Transverse colon (tissue), 4 donors: ENCODE measurements at regions not wholly inside any gene's neighbourhood (a gene's known extent, or its start where the extent isn't known, plus 50 kb on each side); places are given as distances from the start of the nearest gene placed in this dataset.

Source experiments
- EP300 ChIP-seq: sonication (generic); formaldehyde crosslinking; IDR thresholded peaks from one replicate; pipeline ENCODE4 v1.6.1; 2017; ENCODE audit warnings: antibody characterized with exemption, low read depth
- POLR2A ChIP-seq: fragments of 450-650 bp; IDR thresholded peaks from one replicate; pipeline ENCODE4 v1.6.1; 2016; ENCODE audit warnings: antibody characterized with exemption, mild to moderate bottlenecking, moderate library complexity
- POLR2AphosphoS5 ChIP-seq, 3 donors: sonication (generic); formaldehyde crosslinking; IDR thresholded peaks; one replicate each; pipeline ENCODE4 v1.6.1; 2016; ENCODE audit warnings: antibody characterized with exemption in 3 of 3
- TF ChIP-seq, protein P1 (sequence below), 5 experiments: fragments of 200-600 bp in 3 of 5; fragments of 450-650 bp in 2 of 5; sonication (generic) in 3 of 5; IDR thresholded peaks; 1 replicate in 2 of 5; 2 replicates in 3 of 5; pipeline ENCODE4 v1.5.1; 2016 to 2017; ENCODE audit warnings: antibody characterized with exemption in 5 of 5, inconsistent platforms in 3 of 5, mild to moderate bottlenecking in 2 of 5, moderate library complexity in 1 of 5

DNA sequence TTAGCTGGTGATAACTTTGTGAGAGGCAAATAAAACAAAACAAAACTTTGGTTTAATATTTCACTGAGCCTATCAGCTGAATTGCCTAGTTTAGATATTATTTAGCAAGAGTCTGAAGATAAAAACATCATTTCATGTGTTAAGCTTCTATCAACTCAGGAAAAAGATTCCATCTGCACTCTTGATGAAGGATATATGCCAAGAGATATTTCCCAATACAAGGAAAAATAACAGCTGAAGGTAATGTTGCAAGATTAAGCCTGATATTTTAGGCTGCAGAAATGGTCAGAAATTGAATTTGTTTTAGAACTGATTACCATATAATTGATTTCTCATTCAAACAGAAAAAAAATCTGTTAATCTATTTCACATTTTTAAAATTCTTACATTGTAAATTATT, 77.2 kb upstream of the SLITRK3 start:
- no peak for TF ChIP-seq POLR2A
- TF ChIP-seq POLR2AphosphoS5 (IDR thresholded peaks at IDR 0.05) = no peak
- TF ChIP-seq, protein P1, sequence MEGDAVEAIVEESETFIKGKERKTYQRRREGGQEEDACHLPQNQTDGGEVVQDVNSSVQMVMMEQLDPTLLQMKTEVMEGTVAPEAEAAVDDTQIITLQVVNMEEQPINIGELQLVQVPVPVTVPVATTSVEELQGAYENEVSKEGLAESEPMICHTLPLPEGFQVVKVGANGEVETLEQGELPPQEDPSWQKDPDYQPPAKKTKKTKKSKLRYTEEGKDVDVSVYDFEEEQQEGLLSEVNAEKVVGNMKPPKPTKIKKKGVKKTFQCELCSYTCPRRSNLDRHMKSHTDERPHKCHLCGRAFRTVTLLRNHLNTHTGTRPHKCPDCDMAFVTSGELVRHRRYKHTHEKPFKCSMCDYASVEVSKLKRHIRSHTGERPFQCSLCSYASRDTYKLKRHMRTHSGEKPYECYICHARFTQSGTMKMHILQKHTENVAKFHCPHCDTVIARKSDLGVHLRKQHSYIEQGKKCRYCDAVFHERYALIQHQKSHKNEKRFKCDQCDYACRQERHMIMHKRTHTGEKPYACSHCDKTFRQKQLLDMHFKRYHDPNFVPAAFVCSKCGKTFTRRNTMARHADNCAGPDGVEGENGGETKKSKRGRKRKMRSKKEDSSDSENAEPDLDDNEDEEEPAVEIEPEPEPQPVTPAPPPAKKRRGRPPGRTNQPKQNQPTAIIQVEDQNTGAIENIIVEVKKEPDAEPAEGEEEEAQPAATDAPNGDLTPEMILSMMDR (IDR thresholded peaks at IDR 0.05) = no peak
- no peak for TF ChIP-seq EP300
